NCI-H1694 (cell line): ENCODE measurements at regions not wholly inside any gene's neighbourhood (a gene's known extent, or its start where the extent isn't known, plus 50 kb on each side); places are given as distances from the start of the nearest gene placed in this dataset.
A peak's percentile ranks its signal among the peaks of the same experiment; 100 is the strongest.

Experiments
- DNase-seq: peaks from one replicate; lab custom pipeline; 2025; lab: John Stamatoyannopoulos, UW

GRCh38 chr2:129252781-129253460 lies 726.5 kb upstream of the RAB6C start:
- DNase-seq, result peak; percentile 43

GRCh38 chr2:129253461-129253812 lies 726.0 kb upstream of the RAB6C start:
- peak; percentile 30 for DNase-seq

- no peak for DNase-seq
Measured at GRCh38 chr2:129254718-129255117, 724.7 kb upstream of the RAB6C start.

- DNase-seq, result no peak
Measured at GRCh38 chr2:129255610-129256313, 723.7 kb upstream of the RAB6C start.

- DNase-seq, result no peak
Measured at GRCh38 chr2:129256642-129257041, 722.8 kb upstream of the RAB6C start.

GRCh38 chr2:129262934-129263333 lies 716.5 kb upstream of the RAB6C start:
- DNase-seq, result no peak

- no peak for DNase-seq
Measured at GRCh38 chr2:129263939-129264338, 715.5 kb upstream of the RAB6C start.

GRCh38 chr2:129267559-129267958 lies 711.9 kb upstream of the RAB6C start:
- DNase-seq, result no peak

GRCh38 chr2:129273266-129274037 lies 706.0 kb upstream of the RAB6C start:
- no peak for DNase-seq

- no peak for DNase-seq
Measured at GRCh38 chr2:129274038-129274415, 705.4 kb upstream of the RAB6C start.

- DNase-seq, result no peak
Measured at GRCh38 chr2:129274918-129275317, 704.5 kb upstream of the RAB6C start.

GRCh38 chr2:129275706-129276105 lies 703.8 kb upstream of the RAB6C start:
- no peak for DNase-seq

GRCh38 chr2:129276978-129277584 lies 702.4 kb upstream of the RAB6C start:
- DNase-seq, result no peak

GRCh38 chr2:129277585-129277981 lies 701.9 kb upstream of the RAB6C start:
- DNase-seq, result no peak

- DNase-seq, result peak; percentile 16
Measured at GRCh38 chr2:129281791-129282530, 697.5 kb upstream of the RAB6C start.

GRCh38 chr2:129285012-129285411 lies 694.5 kb upstream of the RAB6C start:
- no peak for DNase-seq

- DNase-seq, result peak; percentile 84
Measured at GRCh38 chr2:129293326-129293725, 686.1 kb upstream of the RAB6C start.

- DNase-seq, result no peak
Measured at GRCh38 chr2:129296396-129296795, 683.1 kb upstream of the RAB6C start.

- DNase-seq, result peak; percentile 18
Measured at GRCh38 chr2:129296806-129297205, 682.7 kb upstream of the RAB6C start.

- DNase-seq, result no peak
Measured at GRCh38 chr2:129297430-129297829, 682.0 kb upstream of the RAB6C start.

- no peak for DNase-seq
Measured at GRCh38 chr2:129299338-129299737, 680.1 kb upstream of the RAB6C start.

GRCh38 chr2:129299756-129300155 lies 679.7 kb upstream of the RAB6C start:
- no peak for DNase-seq
